NB4 (cell line): ENCODE measurements at regions not wholly inside any gene's neighbourhood (a gene's known extent, or its start where the extent isn't known, plus 50 kb on each side); places are given as distances from the start of the nearest gene placed in this dataset.

Source experiments
- DNase-seq: peaks from one replicate; pipeline ENCODE4 v3.0.0; 2010; ENCODE audit warnings: low read depth
- H3K4me3 ChIP-seq: one replicate; pipeline ENCODE4 v1.5.1; 2011; ENCODE audit warnings: mild to moderate bottlenecking, low read depth, low read length, moderate library complexity
- MYC ChIP-seq: IDR thresholded peaks from 2 replicates; pipeline ENCODE4 v1.6.1; 2011; ENCODE audit warnings: low read depth, low read length
- POLR2A ChIP-seq: IDR thresholded peaks from 2 replicates; pipeline ENCODE4 v1.6.1; 2011; ENCODE audit warnings: mild to moderate bottlenecking; ENCODE audit not compliant: insufficient read length; ENCODE audit errors: extremely low read depth
- TF ChIP-seq, protein P1 (sequence below): IDR thresholded peaks from one replicate; pipeline ENCODE4 v1.5.1; 2012; ENCODE audit warnings: low read depth, low read length
- TF ChIP-seq, protein P2 (sequence below): IDR thresholded peaks from 2 replicates; pipeline ENCODE4 v1.6.1; 2011; ENCODE audit warnings: low read depth, low read length

DNA sequence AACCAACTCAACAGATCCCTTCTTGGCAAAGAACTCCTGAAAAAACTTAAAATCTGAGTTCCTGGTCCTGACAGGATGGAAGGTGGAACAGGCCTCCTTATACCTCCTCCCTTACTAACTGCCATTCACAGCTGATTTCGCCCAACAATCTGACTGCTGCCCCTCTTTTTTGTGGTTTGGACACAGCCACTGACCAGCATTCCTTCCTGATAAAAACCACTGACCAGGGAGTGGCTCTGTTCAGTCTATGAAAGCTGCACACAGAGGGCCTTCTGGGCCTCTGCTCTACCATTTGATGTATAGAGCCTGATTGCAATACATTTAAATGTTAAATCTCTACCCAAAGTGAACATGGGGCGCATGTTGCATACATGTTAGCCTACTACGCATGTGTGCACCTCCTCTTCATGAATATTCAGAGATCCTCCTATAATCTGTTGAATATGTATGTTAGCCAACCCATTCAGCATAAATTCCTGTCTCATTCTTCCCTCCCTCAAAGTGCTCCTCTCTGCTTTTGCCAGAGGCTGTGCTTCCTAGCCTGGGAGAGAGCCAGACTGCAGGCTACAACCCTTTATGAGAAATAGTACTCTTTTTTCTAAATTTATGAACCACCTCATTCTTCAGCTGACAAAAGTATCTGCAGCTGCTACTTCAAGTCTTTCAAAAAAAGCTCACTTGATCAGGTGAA is 93.7 kb upstream of the MRPS30 start:
- no peak for DNase-seq
- TF ChIP-seq, protein P1, sequence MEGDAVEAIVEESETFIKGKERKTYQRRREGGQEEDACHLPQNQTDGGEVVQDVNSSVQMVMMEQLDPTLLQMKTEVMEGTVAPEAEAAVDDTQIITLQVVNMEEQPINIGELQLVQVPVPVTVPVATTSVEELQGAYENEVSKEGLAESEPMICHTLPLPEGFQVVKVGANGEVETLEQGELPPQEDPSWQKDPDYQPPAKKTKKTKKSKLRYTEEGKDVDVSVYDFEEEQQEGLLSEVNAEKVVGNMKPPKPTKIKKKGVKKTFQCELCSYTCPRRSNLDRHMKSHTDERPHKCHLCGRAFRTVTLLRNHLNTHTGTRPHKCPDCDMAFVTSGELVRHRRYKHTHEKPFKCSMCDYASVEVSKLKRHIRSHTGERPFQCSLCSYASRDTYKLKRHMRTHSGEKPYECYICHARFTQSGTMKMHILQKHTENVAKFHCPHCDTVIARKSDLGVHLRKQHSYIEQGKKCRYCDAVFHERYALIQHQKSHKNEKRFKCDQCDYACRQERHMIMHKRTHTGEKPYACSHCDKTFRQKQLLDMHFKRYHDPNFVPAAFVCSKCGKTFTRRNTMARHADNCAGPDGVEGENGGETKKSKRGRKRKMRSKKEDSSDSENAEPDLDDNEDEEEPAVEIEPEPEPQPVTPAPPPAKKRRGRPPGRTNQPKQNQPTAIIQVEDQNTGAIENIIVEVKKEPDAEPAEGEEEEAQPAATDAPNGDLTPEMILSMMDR: no peak
- TF ChIP-seq, protein P2, sequence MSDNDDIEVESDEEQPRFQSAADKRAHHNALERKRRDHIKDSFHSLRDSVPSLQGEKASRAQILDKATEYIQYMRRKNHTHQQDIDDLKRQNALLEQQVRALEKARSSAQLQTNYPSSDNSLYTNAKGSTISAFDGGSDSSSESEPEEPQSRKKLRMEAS: no peak
- TF ChIP-seq MYC (no peak), POLR2A (no peak)
- no peak overlapping the region for H3K4me3 ChIP-seq

- H3K4me3 ChIP-seq: no peak overlapping the region
- DNase-seq: no peak
- TF ChIP-seq MYC (no peak), POLR2A (no peak)
- TF ChIP-seq, protein P2: no peak
- TF ChIP-seq, protein P1: no peak
Observed at GRCh38 chr5:44713446-44713845, 95.3 kb upstream of the MRPS30 start.

DNA sequence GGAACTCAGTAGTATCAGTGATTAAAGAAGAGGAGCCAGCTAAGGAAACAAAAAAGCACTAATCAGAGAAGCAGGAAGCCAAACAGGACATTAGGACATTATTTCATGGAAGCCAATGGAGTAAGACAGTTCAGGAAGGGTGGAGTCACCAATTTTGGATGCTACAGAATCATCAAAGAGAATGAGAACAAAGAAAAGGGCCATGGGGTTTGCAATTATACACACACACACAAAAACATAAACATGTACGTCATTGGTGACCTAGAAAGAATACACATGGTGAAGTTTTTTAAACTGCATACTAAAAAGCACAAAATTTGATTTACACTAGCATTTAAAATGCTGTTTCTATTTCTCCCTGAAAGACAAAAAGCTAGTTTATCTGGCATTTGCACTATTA is 96.8 kb upstream of the MRPS30 start:
- DNase-seq: no peak
- TF ChIP-seq MYC: no peak
- TF ChIP-seq POLR2A: no peak
- TF ChIP-seq, protein P1: no peak
- TF ChIP-seq, protein P2: no peak
- H3K4me3 ChIP-seq: no peak overlapping the region

DNA sequence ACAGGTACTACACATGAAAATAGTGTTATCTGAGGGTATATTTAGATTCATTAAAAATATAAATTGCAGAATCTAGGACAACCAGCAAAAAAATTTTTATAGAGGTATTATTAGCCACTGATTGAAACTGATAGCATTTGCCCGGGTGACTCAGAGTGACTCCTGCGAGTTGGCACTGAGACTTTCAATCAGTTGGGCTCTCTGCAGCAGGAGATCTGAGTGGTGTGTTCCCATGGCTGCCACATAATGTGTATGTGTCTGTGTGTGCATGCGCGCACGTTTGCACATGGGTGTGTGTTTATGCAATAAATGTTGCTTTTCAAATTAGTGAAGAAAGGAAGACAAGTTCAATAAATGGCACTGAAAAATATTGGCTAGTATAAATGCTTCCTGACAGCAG is 100.1 kb upstream of the MRPS30 start:
- TF ChIP-seq, protein P1: no peak
- TF ChIP-seq, protein P2: no peak
- TF ChIP-seq POLR2A (no peak), MYC (no peak)
- H3K4me3 ChIP-seq: no peak overlapping the region
- no peak for DNase-seq

DNA sequence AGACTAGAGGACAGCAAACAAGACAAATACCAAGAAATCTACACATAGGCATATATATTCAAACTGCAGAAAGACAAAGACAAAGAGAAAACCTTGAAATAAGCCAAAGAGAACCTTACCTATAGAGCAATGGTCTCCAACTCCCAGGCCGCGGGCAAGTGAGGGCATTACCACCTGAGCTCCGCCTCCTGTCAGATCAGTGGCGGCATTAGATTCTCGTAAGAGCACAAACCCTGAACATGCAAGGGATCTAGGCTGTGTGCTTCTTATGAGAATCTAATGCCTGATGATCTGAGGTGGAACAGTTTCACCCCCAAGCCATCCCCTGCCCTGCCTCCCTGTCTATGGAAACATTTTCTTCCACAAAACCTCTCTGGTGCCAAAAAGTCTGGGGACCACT is 101.0 kb upstream of the MRPS30 start:
- no peak for TF ChIP-seq MYC
- TF ChIP-seq, protein P1: no peak
- TF ChIP-seq POLR2A: no peak
- TF ChIP-seq, protein P2: no peak
- no peak overlapping the region for H3K4me3 ChIP-seq
- DNase-seq: no peak
